ENCODE measurements at regions not wholly inside any gene's neighbourhood (a gene's known extent, or its start where the extent isn't known, plus 50 kb on each side); places are given as distances from the start of the nearest gene placed in this dataset.

DNA sequence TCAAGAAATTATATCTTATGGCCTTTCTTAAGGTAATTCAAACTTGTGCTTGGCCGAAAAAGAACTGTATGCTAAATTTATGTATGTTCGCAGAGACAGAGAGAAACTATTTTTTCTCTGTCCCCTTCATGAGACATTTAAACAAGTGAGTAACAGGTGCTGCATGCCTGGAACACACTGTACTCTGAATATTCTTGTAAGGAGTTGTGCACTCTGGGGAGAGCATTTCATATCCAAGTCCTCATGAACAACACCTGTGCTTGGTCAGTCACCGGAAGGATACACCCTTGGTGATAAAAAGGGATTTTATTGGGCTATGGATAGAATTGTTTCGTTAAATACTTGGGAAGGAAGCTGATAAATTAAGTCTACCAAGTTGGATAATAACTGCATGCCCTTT, 220.8 kb upstream of the NRIP1 start:
- BruUV-seq (replicated peaks) = no TSS peak
- DNase-seq (ENCODE audit: low spot score) = no peak
- no peaks in the 10 kb centered on the region for H3K9me3 ChIP-seq (ENCODE audit: low read length)
- ChIA-PET POLR2A (interaction anchor here (0.7 to 0.9 kb wide), 2 partner anchors 211 to 532 kb away, joined by 3 read pairs; no protein-coding TSS in a partner anchor), CTCF (ENCODE audit: unreplicated experiment) (no interaction called here)
- H3K9me2 ChIP-seq (ENCODE audit: insufficient read depth, low read length) = no peaks in the 10 kb centered on the region
- no peak overlapping the region for H2AFZ ChIP-seq (ENCODE audit: low read length)
- H3K36me3 ChIP-seq (ENCODE audit: insufficient read depth, low read length) = no peaks in the 10 kb centered on the region
- H3K4me1 ChIP-seq (ENCODE audit: insufficient read depth, low read length, poor library complexity, severe bottlenecking) = no peaks in the 10 kb centered on the region
- no peak overlapping the region for H3K27ac ChIP-seq (ENCODE audit: low read depth, low read length, poor library complexity, severe bottlenecking)
- H3K4me3 ChIP-seq (ENCODE audit: low read depth, low read length, poor library complexity, severe bottlenecking) = no peak overlapping the region
- no peak for TF ChIP-seq EZH2phosphoT487 (IDR thresholded peaks at IDR 0.05; ENCODE audit: borderline replicate concordance, low read depth, low read length)
- TF ChIP-seq, protein P1, sequence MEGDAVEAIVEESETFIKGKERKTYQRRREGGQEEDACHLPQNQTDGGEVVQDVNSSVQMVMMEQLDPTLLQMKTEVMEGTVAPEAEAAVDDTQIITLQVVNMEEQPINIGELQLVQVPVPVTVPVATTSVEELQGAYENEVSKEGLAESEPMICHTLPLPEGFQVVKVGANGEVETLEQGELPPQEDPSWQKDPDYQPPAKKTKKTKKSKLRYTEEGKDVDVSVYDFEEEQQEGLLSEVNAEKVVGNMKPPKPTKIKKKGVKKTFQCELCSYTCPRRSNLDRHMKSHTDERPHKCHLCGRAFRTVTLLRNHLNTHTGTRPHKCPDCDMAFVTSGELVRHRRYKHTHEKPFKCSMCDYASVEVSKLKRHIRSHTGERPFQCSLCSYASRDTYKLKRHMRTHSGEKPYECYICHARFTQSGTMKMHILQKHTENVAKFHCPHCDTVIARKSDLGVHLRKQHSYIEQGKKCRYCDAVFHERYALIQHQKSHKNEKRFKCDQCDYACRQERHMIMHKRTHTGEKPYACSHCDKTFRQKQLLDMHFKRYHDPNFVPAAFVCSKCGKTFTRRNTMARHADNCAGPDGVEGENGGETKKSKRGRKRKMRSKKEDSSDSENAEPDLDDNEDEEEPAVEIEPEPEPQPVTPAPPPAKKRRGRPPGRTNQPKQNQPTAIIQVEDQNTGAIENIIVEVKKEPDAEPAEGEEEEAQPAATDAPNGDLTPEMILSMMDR (conservative IDR thresholded peaks at IDR 0.05; ENCODE audit: low read length) = no peak
- H4K20me1 ChIP-seq (ENCODE audit: insufficient read depth, low read length) = no peaks in the 10 kb centered on the region
- intact Hi-C loops (cut with micrococcal nuclease; ENCODE audit: unreplicated experiment) = no loop called here
- no peak overlapping the region for H3K4me2 ChIP-seq (ENCODE audit: low read length)
- no peaks in the 10 kb centered on the region for H3K79me2 ChIP-seq (ENCODE audit: insufficient read depth, low read depth, low read length)

- Histone ChIP-seq H3K79me2 (ENCODE audit: insufficient read depth, low read depth, low read length) (no peaks in the 10 kb centered on the region), H3K27ac (ENCODE audit: low read depth, low read length, poor library complexity, severe bottlenecking) (no peak overlapping the region), H3K9me3 (ENCODE audit: low read length) (no peaks in the 10 kb centered on the region), H4K20me1 (ENCODE audit: insufficient read depth, low read length) (no peaks in the 10 kb centered on the region), H3K4me2 (ENCODE audit: low read length) (no peak overlapping the region), H3K4me1 (ENCODE audit: insufficient read depth, low read length, poor library complexity, severe bottlenecking) (no peaks in the 10 kb centered on the region), H2AFZ (ENCODE audit: low read length) (no peak overlapping the region), H3K36me3 (ENCODE audit: insufficient read depth, low read length) (no peaks in the 10 kb centered on the region), H3K9me2 (ENCODE audit: insufficient read depth, low read length) (no peaks in the 10 kb centered on the region), H3K4me3 (ENCODE audit: low read depth, low read length, poor library complexity, severe bottlenecking) (no peak overlapping the region)
- DNase-seq (ENCODE audit: low spot score) = no peak
- intact Hi-C loops (cut with micrococcal nuclease; ENCODE audit: unreplicated experiment) = no loop called here
- BruUV-seq (replicated peaks) = no TSS peak
- ChIA-PET CTCF (ENCODE audit: unreplicated experiment) (no interaction called here), POLR2A (no interaction called here)
- no peak for TF ChIP-seq EZH2phosphoT487 (IDR thresholded peaks at IDR 0.05; ENCODE audit: borderline replicate concordance, low read depth, low read length)
- TF ChIP-seq, protein P1 (conservative IDR thresholded peaks at IDR 0.05; ENCODE audit: low read length) = no peak
These were observed 224.4 kb upstream of the NRIP1 start for GRCh38 chr21:15289246-15289645.

GRCh38 chr21:15289896-15290841, 225.4 kb upstream of the NRIP1 start:
- no peaks in the 10 kb centered on the region for H3K36me3 ChIP-seq (ENCODE audit: insufficient read depth, low read length)
- intact Hi-C loops (cut with micrococcal nuclease; ENCODE audit: unreplicated experiment) = no loop called here
- no peaks in the 10 kb centered on the region for H4K20me1 ChIP-seq (ENCODE audit: insufficient read depth, low read length)
- TF ChIP-seq, protein P1 (conservative IDR thresholded peaks at IDR 0.05; ENCODE audit: low read length) = no peak
- no peak for DNase-seq (ENCODE audit: low spot score)
- ChIA-PET POLR2A (no interaction called here), CTCF (ENCODE audit: unreplicated experiment) (no interaction called here)
- H3K4me1 ChIP-seq (ENCODE audit: insufficient read depth, low read length, poor library complexity, severe bottlenecking) = no peaks in the 10 kb centered on the region
- H3K9me3 ChIP-seq (ENCODE audit: low read length) = no peaks in the 10 kb centered on the region
- no peaks in the 10 kb centered on the region for H3K9me2 ChIP-seq (ENCODE audit: insufficient read depth, low read length)
- H3K4me2 ChIP-seq (ENCODE audit: low read length) = no peak overlapping the region
- H2AFZ ChIP-seq (ENCODE audit: low read length) = no peak overlapping the region
- no peak overlapping the region for H3K4me3 ChIP-seq (ENCODE audit: low read depth, low read length, poor library complexity, severe bottlenecking)
- no peaks in the 10 kb centered on the region for H3K79me2 ChIP-seq (ENCODE audit: insufficient read depth, low read depth, low read length)
- no TSS peak for BruUV-seq (replicated peaks)
- no peak overlapping the region for H3K27ac ChIP-seq (ENCODE audit: low read depth, low read length, poor library complexity, severe bottlenecking)

All from OCI-LY7 (cell line).